SK-MEL-5 (cell line): ENCODE measurements at regions not wholly inside any gene's neighbourhood (a gene's known extent, or its start where the extent isn't known, plus 50 kb on each side); places are given as distances from the start of the nearest gene placed in this dataset.
"Not testable (repeated sequence)": the region's sequence is repeated elsewhere in the genome, so short reads cannot be mapped to it uniquely, and the experiment has no call there.

Source experiments
- DNase-seq: peaks from one replicate; pipeline ENCODE4 v3.0.0-alpha.2; 2016; ENCODE audit warnings: low read depth, low spot score
- in situ Hi-C: cut with HindIII; loops from 2 replicates; pipeline ENCODE4 v1.10.0; 2016; ENCODE audit warnings: low sequenced_read_pairs, high pct_unique_total_duplicates, low pct_unique_long_range_greater_than_20kb

GRCh38 chr2:76697439-76697838 is 824.7 kb downstream of the LRRTM4 start:
- DNase-seq, in situ Hi-C loops: not testable (repeated sequence)

GRCh38 chr2:76692908-76693307 is 829.3 kb downstream of the LRRTM4 start:
- in situ Hi-C loops: no loop called here
- DNase-seq: no peak

- DNase-seq: no peak
- in situ Hi-C loops: no loop called here
Measured at GRCh38 chr2:76688732-76689131, 833.4 kb downstream of the LRRTM4 start.

- DNase-seq: no peak
- in situ Hi-C loops: no loop called here
Measured at GRCh38 chr2:76687923-76688322, 834.3 kb downstream of the LRRTM4 start.

GRCh38 chr2:76684756-76685155 is 837.4 kb downstream of the LRRTM4 start:
- DNase-seq: no peak
- in situ Hi-C loops: no loop called here

GRCh38 chr2:76679025-76679396 is 843.2 kb downstream of the LRRTM4 start:
- no peak for DNase-seq
- in situ Hi-C loops: no loop called here

- in situ Hi-C loops: no loop called here
- no peak for DNase-seq
Measured at GRCh38 chr2:76678383-76679024, 843.7 kb downstream of the LRRTM4 start.

GRCh38 chr2:76675212-76675611 is 847.0 kb downstream of the LRRTM4 start:
- in situ Hi-C loops: no loop called here
- no peak for DNase-seq

GRCh38 chr2:76672798-76673197 is 849.4 kb downstream of the LRRTM4 start:
- in situ Hi-C loops: no loop called here
- no peak for DNase-seq

- DNase-seq: no peak
- in situ Hi-C loops: no loop called here
Measured at GRCh38 chr2:76669966-76670465, 852.2 kb downstream of the LRRTM4 start.

- in situ Hi-C loops: no loop called here
- no peak for DNase-seq
Measured at GRCh38 chr2:76668279-76668678, 853.9 kb downstream of the LRRTM4 start.

- in situ Hi-C loops: no loop called here
- no peak for DNase-seq
Measured at GRCh38 chr2:76667821-76668271, 854.3 kb downstream of the LRRTM4 start.

- in situ Hi-C loops: no loop called here
- no peak for DNase-seq
Measured at GRCh38 chr2:76642129-76642528, 880.0 kb downstream of the LRRTM4 start.

GRCh38 chr2:76641506-76641905 is 880.7 kb downstream of the LRRTM4 start:
- in situ Hi-C loops: no loop called here
- DNase-seq: no peak

- DNase-seq: no peak
Measured at GRCh38 chr2:76640905-76641304, 881.3 kb downstream of the LRRTM4 start.

GRCh38 chr2:76639171-76639680 is 883.0 kb downstream of the LRRTM4 start:
- in situ Hi-C loops: no loop called here
- no peak for DNase-seq

More at GRCh38 chr2:76640905-76641304, 881.3 kb downstream of the LRRTM4 start:
- in situ Hi-C loops: no loop called here

- in situ Hi-C loops: no loop called here
- no peak for DNase-seq
Measured at GRCh38 chr2:76633276-76633921, 888.8 kb downstream of the LRRTM4 start.

GRCh38 chr2:76625101-76625500 is 897.1 kb downstream of the LRRTM4 start:
- DNase-seq: no peak
- in situ Hi-C loops: no loop called here

GRCh38 chr2:76613330-76613729 is 902.6 kb upstream of the GCFC2 start:
- in situ Hi-C loops: no loop called here
- DNase-seq: no peak
